Kidney epithelial cell (primary cell): ENCODE measurements at regions not wholly inside any gene's neighbourhood (a gene's known extent, or its start where the extent isn't known, plus 50 kb on each side); places are given as distances from the start of the nearest gene placed in this dataset.

Experiments used
- DNase-seq: peaks from one replicate; pipeline ENCODE4 v3.0.0-alpha.2; 2010; ENCODE audit warnings: low read depth
- H3K27me3 ChIP-seq: 2 replicates; pipeline ENCODE4 v1.6.0; 2011; ENCODE audit warnings: low read length; ENCODE audit not compliant: control insufficient read depth, insufficient read depth
- H3K36me3 ChIP-seq: 2 replicates; pipeline ENCODE4 v1.5.1; 2011; ENCODE audit warnings: low read length; ENCODE audit not compliant: control insufficient read depth, insufficient read depth
- H3K4me3 ChIP-seq: 2 replicates; pipeline ENCODE4 v1.5.1; 2011; ENCODE audit warnings: low read depth, mild to moderate bottlenecking, control low read depth, low read length
- CTCF ChIP-seq: IDR thresholded peaks from 2 replicates; pipeline ENCODE4 v1.5.1; 2011; ENCODE audit warnings: mild to moderate bottlenecking, moderate library complexity, low read length, control low read depth, inconsistent platforms; ENCODE audit not compliant: insufficient read depth, poor library complexity, severe bottlenecking

- no peak for DNase-seq
- no peak overlapping the region for H3K4me3 ChIP-seq
Observed at GRCh38 chr12:107450541-107450940, 235.1 kb upstream of the PWP1 start.

GRCh38 chr12:107451246-107451645, 234.4 kb upstream of the PWP1 start:
- DNase-seq = no peak
- TF ChIP-seq CTCF = no peak
- Histone ChIP-seq H3K36me3 (no peaks in the 10 kb centered on the region), H3K4me3 (no peak overlapping the region), H3K27me3 (no peaks in the 10 kb centered on the region)

More at GRCh38 chr12:107450541-107450940, 235.1 kb upstream of the PWP1 start:
- Histone ChIP-seq H3K36me3 (no peaks in the 10 kb centered on the region), H3K27me3 (no peaks in the 10 kb centered on the region)
- no peak for TF ChIP-seq CTCF

GRCh38 chr12:107454109-107454830, 231.3 kb upstream of the PWP1 start:
- no peaks in the 10 kb centered on the region for H3K36me3 ChIP-seq
- TF ChIP-seq CTCF = no peak
- H3K27me3 ChIP-seq = no peaks in the 10 kb centered on the region
- DNase-seq = no peak
- H3K4me3 ChIP-seq = no peak overlapping the region

- no peak for DNase-seq
- no peak overlapping the region for H3K4me3 ChIP-seq
- H3K36me3 ChIP-seq = no peaks in the 10 kb centered on the region
- H3K27me3 ChIP-seq = no peaks in the 10 kb centered on the region
- TF ChIP-seq CTCF = no peak
Observed at GRCh38 chr12:107457362-107457935, 228.2 kb upstream of the PWP1 start.

GRCh38 chr12:107458163-107458562, 227.4 kb upstream of the PWP1 start:
- H3K27me3 ChIP-seq = no peaks in the 10 kb centered on the region
- no peak overlapping the region for H3K4me3 ChIP-seq
- H3K36me3 ChIP-seq = no peaks in the 10 kb centered on the region
- DNase-seq = no peak
- no peak for TF ChIP-seq CTCF

- DNase-seq = no peak
- Histone ChIP-seq H3K4me3 (no peak overlapping the region), H3K36me3 (no peaks in the 10 kb centered on the region), H3K27me3 (no peaks in the 10 kb centered on the region)
- TF ChIP-seq CTCF = no peak
Observed at GRCh38 chr12:107458990-107459389, 226.6 kb upstream of the PWP1 start.
